GM19467 (cell line): ENCODE measurements at regions not wholly inside any gene's neighbourhood (a gene's known extent, or its start where the extent isn't known, plus 50 kb on each side); places are given as distances from the start of the nearest gene placed in this dataset.

ENCODE experiments used
- ATAC-seq: cut with Tn5 transposase; IDR thresholded peaks from one replicate; pipeline ENCODE4 v1.9.1; 2021; ENCODE audit warnings: mild to moderate bottlenecking, moderate library complexity; ENCODE audit not compliant: unreplicated experiment

- no peak for ATAC-seq
Observed at GRCh38 chr7:110322796-110323195, 768.1 kb upstream of the LRRN3 start.

- ATAC-seq = no peak
Observed at GRCh38 chr7:110326966-110327365, 764.0 kb upstream of the LRRN3 start.

GRCh38 chr7:110336423-110336822 lies 754.5 kb upstream of the LRRN3 start:
- no peak for ATAC-seq

- no peak for ATAC-seq
Observed at GRCh38 chr7:110337646-110338045, 753.3 kb upstream of the LRRN3 start.

GRCh38 chr7:110347081-110347480 lies 743.8 kb upstream of the LRRN3 start:
- no peak for ATAC-seq

- no peak for ATAC-seq
Observed at GRCh38 chr7:110356438-110356837, 734.5 kb upstream of the LRRN3 start.

- ATAC-seq = no peak
Observed at GRCh38 chr7:110358028-110358427, 732.9 kb upstream of the LRRN3 start.

GRCh38 chr7:110371709-110372108 lies 719.2 kb upstream of the LRRN3 start:
- ATAC-seq = no peak

GRCh38 chr7:110372685-110373084 lies 718.2 kb upstream of the LRRN3 start:
- no peak for ATAC-seq

GRCh38 chr7:110373416-110373815 lies 717.5 kb upstream of the LRRN3 start:
- ATAC-seq = no peak

GRCh38 chr7:110373859-110374258 lies 717.1 kb upstream of the LRRN3 start:
- no peak for ATAC-seq

- no peak for ATAC-seq
Observed at GRCh38 chr7:110375068-110375467, 715.9 kb upstream of the LRRN3 start.

GRCh38 chr7:110382736-110383135 lies 708.2 kb upstream of the LRRN3 start:
- ATAC-seq = no peak

GRCh38 chr7:110386006-110386405 lies 704.9 kb upstream of the LRRN3 start:
- no peak for ATAC-seq

- ATAC-seq = no peak
Observed at GRCh38 chr7:110386913-110387312, 704.0 kb upstream of the LRRN3 start.

GRCh38 chr7:110387689-110388088 lies 703.2 kb upstream of the LRRN3 start:
- no peak for ATAC-seq

- no peak for ATAC-seq
Observed at GRCh38 chr7:110388457-110388856, 702.5 kb upstream of the LRRN3 start.

- no peak for ATAC-seq
Observed at GRCh38 chr7:110396021-110396420, 694.9 kb upstream of the LRRN3 start.

GRCh38 chr7:110397927-110398660 lies 692.8 kb upstream of the LRRN3 start:
- no peak for ATAC-seq

- no peak for ATAC-seq
Observed at GRCh38 chr7:110399421-110399820, 691.5 kb upstream of the LRRN3 start.

- ATAC-seq = no peak
Observed at GRCh38 chr7:110400411-110400810, 690.5 kb upstream of the LRRN3 start.

GRCh38 chr7:110407242-110407641 lies 683.7 kb upstream of the LRRN3 start:
- ATAC-seq = no peak

GRCh38 chr7:110407706-110408105 lies 683.2 kb upstream of the LRRN3 start:
- ATAC-seq = no peak
